ENCODE measurements at regions not wholly inside any gene's neighbourhood (a gene's known extent, or its start where the extent isn't known, plus 50 kb on each side); places are given as distances from the start of the nearest gene placed in this dataset.
"Not testable (repeated sequence)": the region's sequence is repeated elsewhere in the genome, so short reads cannot be mapped to it uniquely, and the experiment has no call there.

DNA sequence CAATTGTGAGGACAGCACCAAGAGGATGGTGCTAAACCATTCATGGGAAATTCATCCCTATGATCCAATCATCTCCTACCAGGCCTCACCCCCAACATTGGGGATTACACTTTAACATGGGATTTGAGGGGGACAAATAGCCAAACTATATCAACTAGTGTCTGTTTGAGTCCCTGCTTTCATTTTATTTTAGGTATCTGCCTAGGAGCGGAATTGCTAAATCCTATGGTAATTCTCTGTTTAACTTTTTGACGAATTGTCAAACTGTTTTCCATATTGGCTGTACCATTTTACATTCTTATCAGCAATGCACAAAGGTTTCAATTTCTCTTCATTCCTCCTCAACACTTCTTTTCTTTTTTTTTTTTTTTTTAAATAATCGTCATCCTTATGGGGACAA lies 318.4 kb upstream of the NRP1 start:
- ATAC-seq = no peak
- H3K4me1 ChIP-seq = peaks cover 0 to 10% (median 0%) of the 10 kb centered on the region in 4 donors
- 93% methylated on average over 3 of the region's 3 CpGs for WGBS (ENCODE audit: insufficient coverage, low coverage, low lambda C conversion rate, missing lambda C conversion rate)

DNA sequence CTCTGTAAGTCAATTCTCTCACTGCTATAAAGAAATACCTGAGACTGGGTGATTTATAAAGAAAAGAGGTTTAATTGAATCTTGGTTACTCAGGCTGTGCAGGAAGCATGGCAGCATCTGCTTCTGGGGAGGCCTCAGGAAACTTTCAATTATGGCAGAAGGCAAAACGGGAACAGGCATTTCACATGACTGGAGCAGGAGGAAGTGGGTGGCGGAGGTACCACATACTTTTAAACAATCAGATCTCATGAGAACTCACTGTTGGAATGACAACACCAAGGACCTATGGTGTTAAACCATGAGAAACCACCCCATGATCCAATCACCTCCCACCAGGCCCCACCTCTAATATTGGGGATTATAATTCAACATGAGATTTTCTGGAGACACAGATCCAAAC lies 315.7 kb upstream of the NRP1 start:
- DNase-seq; H3K9me3 ChIP-seq; ATAC-seq; intact Hi-C loops (cut with DNase I); H3K36me3 ChIP-seq; H3K27me3 ChIP-seq; H3K4me3 ChIP-seq; H3K27ac ChIP-seq; H3K4me1 ChIP-seq: not testable (repeated sequence)
- 62% methylated on average over 2 of the region's 2 CpGs for WGBS (ENCODE audit: insufficient coverage, low coverage, low lambda C conversion rate, missing lambda C conversion rate)

More for the DNA sequence above, 318.4 kb upstream of the NRP1 start:
- DNase-seq = no peak
- H3K27me3 ChIP-seq = no peaks in the 10 kb centered on the region
- H3K4me3 ChIP-seq = no peak overlapping the region
- intact Hi-C loops (cut with DNase I) = no loop called here
- H3K36me3 ChIP-seq = no peaks in the 10 kb centered on the region
- TF ChIP-seq POLR2A (IDR thresholded peaks at IDR 0.05) = no peak
- no peak for TF ChIP-seq CTCF (IDR thresholded peaks at IDR 0.05)
- H3K9me3 ChIP-seq = no peaks in the 10 kb centered on the region
- H3K27ac ChIP-seq = no peak overlapping the region

DNA sequence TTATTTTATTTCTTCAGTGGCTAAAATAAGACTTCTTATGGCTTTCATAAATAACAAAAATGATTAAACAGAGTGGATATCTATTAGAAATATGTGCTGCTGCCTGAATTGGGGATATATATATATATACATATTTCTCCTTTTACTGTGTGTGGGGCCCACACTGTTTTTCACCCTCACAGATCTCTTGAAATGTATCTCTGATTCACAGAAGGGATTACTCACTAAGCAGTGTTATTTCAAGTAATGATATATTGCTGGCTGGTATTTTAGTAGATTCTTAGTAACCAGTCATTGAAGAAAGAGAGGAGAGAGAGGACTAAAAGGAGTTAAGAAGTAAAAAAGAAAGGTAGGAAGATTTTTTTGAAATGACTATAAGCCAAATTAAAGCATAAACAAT lies 308.6 kb upstream of the NRP1 start:
- Histone ChIP-seq H3K4me1 (no peaks in the 10 kb centered on the region), H3K4me3 (no peak overlapping the region), H3K9me3 (no peaks in the 10 kb centered on the region), H3K36me3 (no peaks in the 10 kb centered on the region), H3K27ac (no peak overlapping the region), H3K27me3 (no peaks in the 10 kb centered on the region)
- ATAC-seq (no peak), DNase-seq (no peak)
- intact Hi-C loops (cut with DNase I) = no loop called here
- TF ChIP-seq CTCF (IDR thresholded peaks at IDR 0.05) (no peak), POLR2A (IDR thresholded peaks at IDR 0.05) (no peak)

- Histone ChIP-seq H3K9me3 (no peaks in the 10 kb centered on the region), H3K27me3 (no peaks in the 10 kb centered on the region), H3K27ac (no peak overlapping the region), H3K36me3 (no peaks in the 10 kb centered on the region), H3K4me1 (no peaks in the 10 kb centered on the region), H3K4me3 (no peak overlapping the region)
- intact Hi-C loops (cut with DNase I) = no loop called here
- no peak for DNase-seq
- TF ChIP-seq POLR2A (IDR thresholded peaks at IDR 0.05) (no peak), CTCF (IDR thresholded peaks at IDR 0.05) (no peak)
- WGBS (ENCODE audit: insufficient coverage, low coverage, low lambda C conversion rate, missing lambda C conversion rate) = 74% methylated on average over 3 of the region's 3 CpGs
- no peak for ATAC-seq
Observed at GRCh38 chr10:33638891-33639290, 304.4 kb upstream of the NRP1 start.

- no peaks in the 10 kb centered on the region for H3K9me3 ChIP-seq
- intact Hi-C loops (cut with DNase I) = no loop called here
- no peaks in the 10 kb centered on the region for H3K4me1 ChIP-seq
- no peak for ATAC-seq
- H3K4me3 ChIP-seq = no peak overlapping the region
- 81% methylated on average over 3 of the region's 3 CpGs for WGBS (ENCODE audit: insufficient coverage, low coverage, low lambda C conversion rate, missing lambda C conversion rate)
- H3K36me3 ChIP-seq = no peaks in the 10 kb centered on the region
- H3K27me3 ChIP-seq = no peaks in the 10 kb centered on the region
- no peak overlapping the region for H3K27ac ChIP-seq
- no peak for DNase-seq
- TF ChIP-seq POLR2A (IDR thresholded peaks at IDR 0.05) (no peak), CTCF (IDR thresholded peaks at IDR 0.05) (no peak)
Observed at GRCh38 chr10:33638374-33638773, 303.9 kb upstream of the NRP1 start.

All from right lobe of liver (tissue), 6 donors.